DMS53 treated with DMSO at 0.1 percent for 48 hours (cell line): ENCODE measurements at regions not wholly inside any gene's neighbourhood (a gene's known extent, or its start where the extent isn't known, plus 50 kb on each side); places are given as distances from the start of the nearest gene placed in this dataset.
"Not testable (repeated sequence)": the region's sequence is repeated elsewhere in the genome, so short reads cannot be mapped to it uniquely, and the experiment has no call there.

ENCODE experiments used
- DNase-seq: peaks from one replicate; lab custom pipeline; 2025; ENCODE audit not compliant: unreplicated experiment; lab: John Stamatoyannopoulos, UW

GRCh38 chr1:228796945-228797344 lies 61.7 kb downstream of the RHOU start:
- DNase-seq: not testable (repeated sequence)

DNA sequence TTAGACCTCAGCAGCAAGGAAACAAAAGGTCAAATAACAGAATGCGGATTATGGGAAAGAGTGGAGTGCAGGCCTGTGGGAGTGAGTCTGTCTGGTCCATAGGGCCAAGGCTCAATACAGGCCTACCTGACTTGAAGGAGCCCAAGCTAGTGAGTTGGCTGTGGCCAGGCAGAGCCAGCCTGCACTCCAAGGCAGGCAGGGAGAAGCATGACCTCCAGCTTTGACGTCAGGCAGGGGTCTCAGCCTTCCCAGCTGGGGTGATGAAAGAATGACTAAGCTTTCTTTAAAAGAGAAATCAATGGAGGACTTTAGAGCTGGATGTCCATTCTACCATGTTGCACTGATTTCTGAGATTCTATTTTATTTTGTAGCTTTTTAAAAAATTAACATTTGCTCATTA lies 62.8 kb downstream of the RHOU start:
- DNase-seq: no peak

- DNase-seq: no peak
Measured at GRCh38 chr1:228798548-228798947, 63.3 kb downstream of the RHOU start.

- DNase-seq: no peak
Measured at GRCh38 chr1:228799924-228800323, 64.6 kb downstream of the RHOU start.

DNA sequence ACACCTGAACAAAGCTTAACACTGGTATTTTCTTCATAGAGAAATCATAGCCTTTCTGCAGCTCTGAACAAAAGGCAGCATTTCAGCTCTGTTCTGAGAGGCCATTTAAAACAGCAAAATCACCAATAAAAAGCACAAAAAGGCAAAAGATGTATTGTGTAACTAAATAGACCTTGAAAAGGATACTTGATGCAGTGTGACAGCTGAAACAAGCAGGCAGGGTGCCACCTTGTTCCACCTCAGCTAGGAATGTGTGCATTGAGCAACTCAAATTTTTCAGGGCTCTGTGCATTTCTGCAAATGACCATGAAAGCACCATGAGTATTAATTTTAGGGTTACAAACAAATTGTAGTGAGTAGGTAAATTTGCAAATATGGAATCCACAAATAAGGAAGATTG lies 65.8 kb downstream of the RHOU start:
- DNase-seq: no peak

- DNase-seq: no peak
Measured at GRCh38 chr1:228802386-228803220, 67.3 kb downstream of the RHOU start.

DNA sequence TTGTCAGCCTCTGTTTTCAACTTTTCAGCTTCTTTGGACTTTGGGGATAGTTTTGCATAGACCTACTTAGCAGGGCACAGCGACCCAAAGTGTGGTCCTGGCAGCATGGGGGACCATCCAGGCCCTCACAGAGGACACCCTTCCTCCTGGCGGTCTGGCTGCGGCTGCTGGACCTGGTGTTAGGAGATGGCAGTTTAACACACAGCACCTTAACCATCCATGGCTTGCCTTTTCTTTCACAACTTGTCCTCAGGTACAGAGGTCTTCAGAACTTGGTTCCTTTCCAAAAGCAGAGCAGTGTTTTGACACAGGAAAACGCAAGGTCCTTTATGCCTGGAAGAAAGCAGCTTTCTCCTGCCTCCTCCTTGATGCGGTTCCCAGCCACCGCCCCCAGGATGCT lies 68.1 kb downstream of the RHOU start:
- no peak for DNase-seq

GRCh38 chr1:228804173-228804572 lies 68.9 kb downstream of the RHOU start:
- DNase-seq: no peak

- DNase-seq: no peak
Measured at GRCh38 chr1:228804640-228805413, 69.5 kb downstream of the RHOU start.

DNA sequence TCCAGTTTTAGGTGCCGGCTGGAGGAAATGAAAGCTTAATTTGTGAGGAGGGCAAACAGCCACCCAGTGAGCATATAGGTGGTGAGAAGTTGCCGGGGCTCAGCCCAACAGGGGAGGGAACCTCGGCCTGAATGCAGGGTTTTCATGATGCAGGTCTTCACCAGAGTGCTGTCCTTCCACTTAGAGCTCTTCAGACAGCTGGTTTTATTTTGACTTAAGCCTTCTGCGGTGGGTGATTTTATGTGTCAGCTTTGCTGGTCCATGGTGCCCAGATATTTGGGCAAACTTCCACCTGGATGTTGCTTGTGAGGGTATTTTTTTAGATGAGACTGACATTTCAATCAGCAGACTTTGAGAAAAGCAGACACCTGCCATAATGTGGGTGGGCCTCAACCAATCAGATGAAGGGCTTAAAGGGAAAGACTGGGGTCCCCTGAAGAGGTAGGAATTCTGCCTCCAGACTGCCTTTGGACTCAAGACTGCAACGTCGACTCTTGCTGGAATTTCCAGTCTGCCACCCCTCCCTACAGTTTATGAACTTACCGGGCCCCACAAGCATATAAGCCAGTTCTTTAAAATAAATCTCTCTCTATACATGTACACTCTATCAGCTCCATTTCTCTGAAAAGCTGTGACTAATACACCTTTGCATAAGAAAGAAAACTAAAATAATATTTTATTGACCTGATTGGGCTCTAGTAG lies 72.8 kb downstream of the RHOU start:
- DNase-seq: no peak

DNA sequence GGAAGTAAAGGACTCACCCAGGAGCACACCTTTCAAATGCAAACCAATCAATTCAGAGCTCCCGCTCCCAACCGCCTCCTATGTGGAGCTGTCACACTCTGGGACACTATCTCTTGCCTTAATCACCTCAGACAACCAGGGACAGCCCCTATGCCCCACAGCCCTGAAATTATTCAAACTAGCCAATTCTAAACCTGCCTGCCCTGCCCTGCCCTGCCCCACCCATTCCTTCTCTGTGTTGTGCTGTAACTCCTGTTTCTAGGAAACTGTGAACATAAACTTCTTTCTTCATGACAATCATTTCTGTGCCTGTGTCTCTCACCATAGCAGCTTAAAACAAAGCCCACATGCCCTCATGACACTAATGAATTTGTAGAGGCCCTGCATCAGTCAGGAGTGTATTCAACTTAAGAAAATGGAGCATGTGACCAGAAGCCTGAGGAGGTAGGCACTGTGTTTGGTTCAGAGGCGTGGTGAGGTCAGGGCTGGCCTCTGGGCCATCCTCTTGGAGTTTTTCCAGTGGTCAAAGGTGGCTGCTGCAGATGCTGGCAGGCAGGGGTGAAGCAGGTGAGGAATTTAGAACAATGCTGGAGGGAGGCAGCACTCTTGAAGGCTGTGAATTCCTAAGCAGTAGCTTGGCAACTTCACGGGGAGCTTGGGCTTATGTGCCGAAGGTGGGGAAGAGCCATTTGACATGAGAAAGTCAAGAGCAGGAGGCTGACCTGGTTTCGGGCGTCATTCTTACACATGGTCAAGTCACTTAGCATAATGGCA lies 74.5 kb downstream of the RHOU start:
- DNase-seq: no peak

DNA sequence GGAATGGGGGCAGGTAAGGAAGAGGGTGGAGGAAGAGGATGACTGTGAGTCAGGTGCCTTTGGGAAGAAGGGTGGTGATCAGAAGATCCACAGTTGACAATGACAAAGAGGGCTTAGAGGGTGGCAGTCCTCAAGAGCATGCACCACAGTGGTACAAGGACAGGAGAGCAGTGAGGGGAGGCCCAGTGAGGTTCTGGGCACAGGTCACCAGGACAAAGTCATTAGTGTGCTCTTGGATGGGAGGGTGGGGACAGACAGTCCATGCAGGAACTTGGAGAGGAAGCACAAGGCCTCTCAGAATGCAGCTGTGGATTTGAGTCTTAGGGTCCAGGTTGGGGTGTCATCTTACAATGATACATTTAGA lies 75.1 kb downstream of the RHOU start:
- DNase-seq: no peak

GRCh38 chr1:228810878-228811711 lies 75.8 kb downstream of the RHOU start:
- DNase-seq: no peak

DNA sequence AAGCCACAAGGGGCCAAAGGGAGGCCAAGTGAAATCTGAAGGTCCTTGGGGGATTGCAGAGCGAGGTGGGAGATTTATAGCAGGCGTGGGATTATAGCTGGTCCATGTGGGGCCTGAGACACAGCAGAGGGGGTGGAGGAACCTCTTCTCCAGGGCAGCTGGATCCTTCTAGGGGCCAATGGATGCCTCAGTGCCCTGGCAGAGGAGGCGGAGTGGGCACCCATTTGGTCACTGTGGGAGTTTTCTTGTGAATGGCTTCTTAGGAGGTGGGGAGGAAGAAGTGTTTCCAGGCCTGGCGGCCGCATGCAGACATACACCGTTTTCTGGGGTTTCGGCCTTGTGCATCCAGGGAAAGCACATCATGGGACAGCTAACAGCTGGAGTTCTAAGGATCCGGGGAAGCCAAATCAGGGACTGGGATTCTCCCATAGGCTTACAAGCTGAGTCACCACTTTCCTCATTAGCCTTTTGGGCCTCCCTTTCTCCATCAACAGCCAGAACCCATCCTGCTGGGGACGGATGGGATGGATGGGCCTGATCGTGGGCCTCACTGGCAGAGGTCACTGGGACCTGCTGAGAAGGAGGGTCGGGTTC lies 76.5 kb downstream of the RHOU start:
- DNase-seq: no peak

DNA sequence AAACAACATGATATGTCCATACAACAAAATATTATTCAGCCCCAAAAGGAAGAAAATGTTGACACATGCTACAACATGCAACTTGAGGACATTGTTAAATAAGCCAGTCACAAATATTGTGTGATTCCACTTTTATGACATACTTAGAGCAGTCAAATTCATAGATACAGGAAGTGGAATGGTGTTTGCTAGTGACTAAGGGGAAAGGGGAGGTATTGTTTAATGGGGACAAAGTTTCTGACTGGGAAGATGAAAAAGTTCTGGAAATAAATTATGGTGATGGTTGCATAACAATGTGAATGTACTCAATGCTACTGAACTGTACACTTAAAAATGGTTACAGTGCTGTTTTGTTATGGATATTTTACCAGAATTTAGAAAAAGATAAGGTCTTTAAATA lies 77.7 kb downstream of the RHOU start:
- no peak for DNase-seq

DNA sequence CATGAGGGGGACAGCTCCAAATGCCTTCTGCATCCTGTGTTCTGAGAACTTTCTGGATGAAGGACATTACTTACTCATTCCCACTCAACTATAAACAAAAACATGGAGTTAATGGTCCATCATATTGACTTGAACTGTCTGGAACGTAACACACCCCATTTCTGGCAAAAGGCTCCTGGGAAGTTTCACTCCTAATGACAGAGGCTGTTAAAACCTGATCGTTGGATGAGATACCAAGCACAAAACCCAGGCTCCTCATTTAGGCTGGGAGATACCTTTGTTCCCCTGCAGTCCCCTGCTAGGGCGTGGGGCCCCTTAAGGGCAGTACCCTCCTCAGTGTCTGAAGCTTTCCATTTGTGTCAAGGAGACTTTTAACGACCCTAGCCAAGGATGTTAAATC lies 78.9 kb downstream of the RHOU start:
- DNase-seq: no peak

- no peak for DNase-seq
Measured at GRCh38 chr1:228818296-228818695, 83.0 kb downstream of the RHOU start.

GRCh38 chr1:228818928-228819630 lies 83.8 kb downstream of the RHOU start:
- DNase-seq: no peak

- no peak for DNase-seq
Measured at GRCh38 chr1:228821252-228821651, 86.0 kb downstream of the RHOU start.
